RWPE1 (cell line): ENCODE measurements at regions not wholly inside any gene's neighbourhood (a gene's known extent, or its start where the extent isn't known, plus 50 kb on each side); places are given as distances from the start of the nearest gene placed in this dataset.

ENCODE experiments used
- CTCF ChIA-PET: fragments of 350-600 bp; sonication (Branson Sonifier 250); formaldehyde crosslinking; extraction: SDS; loops from one replicate; lab custom pipeline; 2021; lab: Yijun Ruan, JAX
- POLR2A ChIA-PET: fragments of 400-600 bp; formaldehyde crosslinking; extraction: SDS; loops from one replicate; lab custom pipeline; 2020; ENCODE audit warnings: antibody characterized with exemption; ENCODE audit not compliant: low non-redundant PET; lab: Yijun Ruan, JAX
- DNase-seq: peaks from one replicate; pipeline ENCODE4 v3.0.0; 2012; ENCODE audit warnings: low spot score
- H3K27ac ChIP-seq: fragments of 450-650 bp; 2 replicates; pipeline ENCODE4 v1.5.1; 2017
- TF ChIP-seq, protein P1 (sequence below): fragments of 450-650 bp; conservative IDR thresholded peaks from 2 replicates; pipeline ENCODE4 v1.5.1; 2017; ENCODE audit warnings: low read depth, mild to moderate bottlenecking

DNA sequence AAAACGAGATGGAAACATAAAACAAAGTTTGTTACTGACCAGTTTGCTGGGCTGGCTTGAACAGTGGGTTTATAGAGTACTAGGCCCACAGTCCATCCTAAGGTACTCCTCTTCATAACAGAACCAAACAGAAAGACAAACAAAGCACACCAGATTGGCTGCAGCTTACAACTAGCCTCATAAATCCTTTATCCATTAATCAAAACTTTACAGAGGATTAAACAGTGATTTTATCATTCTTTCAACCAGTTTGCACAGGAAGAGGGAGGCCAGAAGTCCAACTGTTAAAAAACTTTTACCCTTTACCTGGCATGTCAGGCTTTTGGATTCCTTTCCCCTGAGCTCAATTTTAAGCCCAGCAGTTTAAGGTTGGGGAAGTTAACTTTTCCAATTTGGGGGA is 1467.6 kb downstream of the MAT2B start:
- ChIA-PET CTCF (interaction anchor here (1.4 kb wide), 1 partner anchor 16 kb away, joined by 3 read pairs; no protein-coding TSS in a partner anchor), POLR2A (no interaction called here)
- no peak for DNase-seq
- TF ChIP-seq, protein P1, sequence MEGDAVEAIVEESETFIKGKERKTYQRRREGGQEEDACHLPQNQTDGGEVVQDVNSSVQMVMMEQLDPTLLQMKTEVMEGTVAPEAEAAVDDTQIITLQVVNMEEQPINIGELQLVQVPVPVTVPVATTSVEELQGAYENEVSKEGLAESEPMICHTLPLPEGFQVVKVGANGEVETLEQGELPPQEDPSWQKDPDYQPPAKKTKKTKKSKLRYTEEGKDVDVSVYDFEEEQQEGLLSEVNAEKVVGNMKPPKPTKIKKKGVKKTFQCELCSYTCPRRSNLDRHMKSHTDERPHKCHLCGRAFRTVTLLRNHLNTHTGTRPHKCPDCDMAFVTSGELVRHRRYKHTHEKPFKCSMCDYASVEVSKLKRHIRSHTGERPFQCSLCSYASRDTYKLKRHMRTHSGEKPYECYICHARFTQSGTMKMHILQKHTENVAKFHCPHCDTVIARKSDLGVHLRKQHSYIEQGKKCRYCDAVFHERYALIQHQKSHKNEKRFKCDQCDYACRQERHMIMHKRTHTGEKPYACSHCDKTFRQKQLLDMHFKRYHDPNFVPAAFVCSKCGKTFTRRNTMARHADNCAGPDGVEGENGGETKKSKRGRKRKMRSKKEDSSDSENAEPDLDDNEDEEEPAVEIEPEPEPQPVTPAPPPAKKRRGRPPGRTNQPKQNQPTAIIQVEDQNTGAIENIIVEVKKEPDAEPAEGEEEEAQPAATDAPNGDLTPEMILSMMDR: no peak
- H3K27ac ChIP-seq: no peak overlapping the region

DNA sequence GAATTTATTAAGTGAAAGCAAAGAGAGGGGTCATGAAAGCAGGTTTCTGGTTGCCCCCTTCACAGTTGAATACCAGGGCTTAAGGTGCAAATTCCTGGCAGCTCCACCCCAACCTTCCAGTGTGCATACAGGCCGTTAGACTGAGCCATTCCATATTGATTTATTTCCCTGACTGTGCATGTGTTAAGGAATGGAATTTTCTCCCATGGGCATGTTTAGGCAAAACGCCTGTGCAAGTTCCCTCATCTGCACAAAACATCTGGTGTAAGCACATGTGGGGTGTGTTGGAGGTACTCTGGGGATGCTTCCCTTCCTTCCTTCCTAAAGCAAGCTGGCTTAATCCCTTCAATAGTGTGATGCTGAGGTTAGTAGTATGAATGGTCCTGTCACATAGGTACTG is 1470.6 kb downstream of the MAT2B start:
- POLR2A ChIA-PET: no interaction called here
- no peak for DNase-seq
- H3K27ac ChIP-seq: no peak overlapping the region
- TF ChIP-seq, protein P1: no peak
- CTCF ChIA-PET: interaction anchor here (0.7 kb wide), 1 partner anchor 521 kb away, joined by 3 read pairs; no protein-coding TSS in a partner anchor

DNA sequence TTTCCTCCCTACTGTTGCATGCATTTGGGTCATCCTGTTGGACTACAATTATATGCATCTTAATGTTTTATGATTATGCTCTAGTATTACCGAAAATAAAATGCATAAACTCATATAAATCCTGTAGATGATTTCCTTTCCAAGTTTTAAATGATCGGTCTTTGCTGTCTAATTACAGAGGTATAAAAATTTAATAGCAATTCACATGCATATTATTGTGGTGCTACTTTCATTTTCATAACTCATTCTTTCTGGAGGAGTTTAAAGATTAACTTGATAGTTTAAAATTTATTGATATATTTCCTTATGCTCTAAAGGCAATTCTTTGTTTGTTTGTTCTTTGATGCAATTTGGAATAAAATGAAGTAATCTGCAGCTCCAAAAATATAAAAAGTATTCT is 1475.1 kb downstream of the MAT2B start:
- POLR2A ChIA-PET: no interaction called here
- H3K27ac ChIP-seq: no peak overlapping the region
- no peak for DNase-seq
- TF ChIP-seq, protein P1: no peak
- CTCF ChIA-PET: no interaction called here

DNA sequence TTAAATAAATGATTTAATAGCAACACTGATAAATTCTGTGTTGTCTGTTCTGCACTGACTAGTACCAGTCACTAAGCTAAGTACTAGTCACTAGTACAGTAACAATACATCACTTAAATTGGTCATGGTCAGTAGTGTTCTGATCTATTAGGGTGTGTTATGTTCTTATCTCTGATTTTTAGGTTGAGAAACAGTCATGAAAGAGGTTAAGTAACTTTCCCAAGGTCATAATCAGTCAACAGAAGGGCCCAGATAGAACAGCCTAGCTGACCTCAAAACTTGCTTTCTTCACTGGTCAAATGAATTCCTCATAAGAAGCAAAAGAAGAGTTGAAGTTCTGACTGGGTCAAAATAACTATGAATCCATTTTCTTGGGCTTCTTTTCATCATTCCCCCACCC is 1492.7 kb downstream of the MAT2B start:
- ChIA-PET CTCF (no interaction called here), POLR2A (no interaction called here)
- DNase-seq: no peak
- H3K27ac ChIP-seq: no peak overlapping the region
- TF ChIP-seq, protein P1: no peak

DNA sequence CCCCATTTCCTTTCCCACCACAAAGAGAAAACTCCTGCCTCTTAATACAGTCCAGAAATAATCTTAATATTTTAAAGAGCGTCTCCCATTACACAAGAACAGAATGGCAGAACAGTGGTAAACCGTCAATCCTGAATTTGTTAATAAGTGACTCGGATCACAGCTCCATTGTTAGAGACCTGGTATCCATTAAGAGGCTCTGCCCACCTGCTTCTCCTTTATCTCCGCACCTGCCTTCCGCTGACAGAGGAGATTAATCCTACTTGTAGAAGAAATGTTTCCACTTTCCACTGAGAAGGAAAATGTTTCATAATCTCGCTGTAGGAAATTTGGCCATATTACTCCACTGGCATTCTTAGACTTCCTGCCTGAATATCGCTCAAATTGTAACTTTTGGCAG is 1493.2 kb downstream of the MAT2B start:
- ChIA-PET CTCF (no interaction called here), POLR2A (no interaction called here)
- H3K27ac ChIP-seq: no peak overlapping the region
- no peak for DNase-seq
- TF ChIP-seq, protein P1: no peak

DNA sequence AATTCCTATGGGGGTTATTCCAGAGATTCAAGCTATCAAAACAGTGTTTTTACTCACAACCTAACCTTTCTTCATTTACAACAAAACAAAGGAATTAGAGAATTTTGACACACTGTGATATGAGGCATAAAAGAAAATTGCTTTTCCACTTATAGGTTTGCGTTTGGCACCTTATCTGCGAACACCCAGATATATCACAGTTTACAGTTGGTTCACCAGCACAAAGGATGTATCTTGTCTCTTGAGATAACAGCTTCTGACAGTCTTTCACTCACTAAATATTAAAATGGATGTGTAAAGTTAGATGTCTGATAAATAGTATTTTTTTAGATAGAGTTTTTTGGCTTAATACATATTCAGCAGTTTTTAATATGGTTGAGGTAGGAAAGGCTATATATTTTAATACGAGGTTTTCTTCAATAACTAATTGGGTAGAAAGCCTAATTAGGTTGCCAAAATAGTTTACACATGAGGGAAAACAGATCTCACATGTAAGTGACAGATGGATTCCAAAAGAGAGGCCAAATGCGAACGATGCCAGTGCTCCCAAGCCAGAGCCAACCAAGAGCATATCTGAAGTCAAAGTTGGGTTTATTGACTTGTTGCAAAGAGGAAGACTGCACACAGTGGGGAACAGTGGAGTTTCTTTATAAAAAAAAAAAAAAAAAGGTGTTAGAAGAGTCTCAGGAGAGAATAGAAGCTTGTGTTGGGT is 1495.2 kb downstream of the MAT2B start:
- CTCF ChIA-PET: interaction anchor here (0.6 to 0.7 kb wide), 2 partner anchors 45 to 413 kb away, joined by 3 read pairs; no protein-coding TSS in a partner anchor
- POLR2A ChIA-PET: no interaction called here
- TF ChIP-seq, protein P1: no peak
- no peak overlapping the region for H3K27ac ChIP-seq
- no peak for DNase-seq
